Upper lobe of right lung (tissue), 1 donor: ENCODE measurements at regions not wholly inside any gene's neighbourhood (a gene's known extent, or its start where the extent isn't known, plus 50 kb on each side); places are given as distances from the start of the nearest gene placed in this dataset.
"Not testable (repeated sequence)": the region's sequence is repeated elsewhere in the genome, so short reads cannot be mapped to it uniquely, and the experiment has no call there.

Experiments
- ATAC-seq: fragments of 200-7000 bp; cut with Tn5 transposase; one replicate; pipeline ENCODE4 v1.9.1; 2020; ENCODE audit warnings: mild to moderate bottlenecking, moderate library complexity
- DNase-seq: peaks from one replicate; pipeline ENCODE4 v3.0.0-alpha.2; 2020
- H3K27ac ChIP-seq: fragments of 200-600 bp; one replicate; pipeline ENCODE4 v1.8.0; 2022
- H3K27me3 ChIP-seq: fragments of 200-600 bp; one replicate; pipeline ENCODE4 v1.8.0; 2022; ENCODE audit warnings: mild to moderate bottlenecking
- H3K36me3 ChIP-seq: fragments of 200-600 bp; one replicate; pipeline ENCODE4 v1.8.0; 2022
- H3K4me1 ChIP-seq: fragments of 200-600 bp; one replicate; pipeline ENCODE4 v1.8.0; 2022
- H3K4me3 ChIP-seq: fragments of 200-600 bp; one replicate; pipeline ENCODE4 v1.8.0; 2022; ENCODE audit warnings: mild to moderate bottlenecking
- H3K9me3 ChIP-seq: fragments of 200-600 bp; one replicate; pipeline ENCODE4 v1.8.0; 2022
- CTCF ChIP-seq: fragments of 200-600 bp; IDR thresholded peaks from one replicate; pipeline ENCODE4 v1.8.0; 2022; ENCODE audit warnings: antibody characterized with exemption
- intact Hi-C: fragments of 100-400 bp; cut with DNase I; formaldehyde crosslinking; loops from one replicate; pipeline ENCODE4 v1.11.0; 2022
- donor health status: DM: no; HTN: yes; CAD: no; lungs with severe emphysema.

GRCh38 chr16:31727553-31727952 lies 146.1 kb upstream of the ZNF267 start:
- ATAC-seq (no peak), DNase-seq (no peak)
- TF ChIP-seq CTCF = no peak
- Histone ChIP-seq H3K4me3 (no peak overlapping the region), H3K36me3 (peaks cover 21% of the 10 kb centered on the region), H3K4me1 (no peaks in the 10 kb centered on the region), H3K27ac (no peak overlapping the region), H3K27me3 (no peaks in the 10 kb centered on the region), H3K9me3 (peaks cover 24% of the 10 kb centered on the region)
- intact Hi-C loops = no loop called here

GRCh38 chr16:31734265-31734664 lies 139.3 kb upstream of the ZNF267 start:
- intact Hi-C loops = no loop called here
- Histone ChIP-seq H3K27me3 (no peaks in the 10 kb centered on the region), H3K4me3 (no peak overlapping the region), H3K9me3 (peaks cover 39% of the 10 kb centered on the region), H3K4me1 (no peaks in the 10 kb centered on the region), H3K36me3 (peaks cover 34% of the 10 kb centered on the region), H3K27ac (no peak overlapping the region)
- ATAC-seq (no peak), DNase-seq (no peak)
- no peak for TF ChIP-seq CTCF

GRCh38 chr16:31745098-31745497 lies 128.5 kb upstream of the ZNF267 start:
- H3K36me3 ChIP-seq, H3K27ac ChIP-seq, intact Hi-C loops, H3K4me3 ChIP-seq, H3K4me1 ChIP-seq, DNase-seq, H3K27me3 ChIP-seq, ATAC-seq: not testable (repeated sequence)
- H3K9me3 ChIP-seq = peaks cover 87% of the 10 kb centered on the region

- intact Hi-C loops = no loop called here
- no peak for DNase-seq
- H3K4me1 ChIP-seq = no peaks in the 10 kb centered on the region
- no peak overlapping the region for H3K4me3 ChIP-seq
- no peaks in the 10 kb centered on the region for H3K36me3 ChIP-seq
- H3K27ac ChIP-seq = no peak overlapping the region
- H3K9me3 ChIP-seq = peaks cover 87% of the 10 kb centered on the region
- H3K27me3 ChIP-seq = no peaks in the 10 kb centered on the region
- no peak for ATAC-seq
- no peak for TF ChIP-seq CTCF
These were observed 127.7 kb upstream of the ZNF267 start for GRCh38 chr16:31745900-31746299.

GRCh38 chr16:31754998-31755615 lies 118.5 kb upstream of the ZNF267 start:
- no peaks in the 10 kb centered on the region for H3K4me1 ChIP-seq
- ATAC-seq (no peak), DNase-seq (no peak)
- H3K36me3 ChIP-seq = peaks cover 12% of the 10 kb centered on the region
- no peak overlapping the region for H3K4me3 ChIP-seq
- no peak for TF ChIP-seq CTCF
- peaks cover 93% of the 10 kb centered on the region for H3K9me3 ChIP-seq
- intact Hi-C loops = no loop called here
- H3K27me3 ChIP-seq = no peaks in the 10 kb centered on the region
- no peak overlapping the region for H3K27ac ChIP-seq

- TF ChIP-seq CTCF = no peak
- intact Hi-C loops = no loop called here
- H3K9me3 ChIP-seq = peaks cover 85% of the 10 kb centered on the region
- ATAC-seq (no peak), DNase-seq (no peak)
- H3K27ac ChIP-seq = no peak overlapping the region
- no peak overlapping the region for H3K4me3 ChIP-seq
- H3K27me3 ChIP-seq = no peaks in the 10 kb centered on the region
- H3K4me1 ChIP-seq = no peaks in the 10 kb centered on the region
- no peaks in the 10 kb centered on the region for H3K36me3 ChIP-seq
These were observed 109.5 kb upstream of the ZNF267 start for GRCh38 chr16:31764103-31764502.
